H1 (cell line): ENCODE measurements at regions not wholly inside any gene's neighbourhood (a gene's known extent, or its start where the extent isn't known, plus 50 kb on each side); places are given as distances from the start of the nearest gene placed in this dataset.

Source experiments
- CREB1 ChIP-seq: IDR thresholded peaks from 2 replicates; pipeline ENCODE4 v1.6.1; 2012; ENCODE audit warnings: inconsistent platforms
- GABPA ChIP-seq: IDR thresholded peaks from 2 replicates; pipeline ENCODE4 v1.6.1; 2011; ENCODE audit warnings: mild to moderate bottlenecking, low read length, moderate library complexity, borderline replicate concordance; ENCODE audit not compliant: insufficient read depth
- KDM1A ChIP-seq: fragments of 200-600, 300-600 bp; sonication (generic); IDR thresholded peaks from 2 replicates; pipeline ENCODE4 v1.7.1; 2016; ENCODE audit warnings: mild to moderate bottlenecking, low read length, borderline replicate concordance
- POLR2AphosphoS5 ChIP-seq: IDR thresholded peaks from 2 replicates; pipeline ENCODE4 v1.6.1; 2011; ENCODE audit warnings: low read depth, low read length
- RBBP5 ChIP-seq: IDR thresholded peaks from 2 replicates; pipeline ENCODE4 v1.7.1; 2012; ENCODE audit warnings: low read depth, mild to moderate bottlenecking, inconsistent platforms, low read length, moderate library complexity, borderline replicate concordance
- SUZ12 ChIP-seq: fragments of 200-600 bp; sonication (generic); IDR thresholded peaks from 2 replicates; pipeline ENCODE4 v1.6.1; 2012; ENCODE audit warnings: mild to moderate bottlenecking, inconsistent platforms, low read length, moderate library complexity, mixed read lengths

DNA sequence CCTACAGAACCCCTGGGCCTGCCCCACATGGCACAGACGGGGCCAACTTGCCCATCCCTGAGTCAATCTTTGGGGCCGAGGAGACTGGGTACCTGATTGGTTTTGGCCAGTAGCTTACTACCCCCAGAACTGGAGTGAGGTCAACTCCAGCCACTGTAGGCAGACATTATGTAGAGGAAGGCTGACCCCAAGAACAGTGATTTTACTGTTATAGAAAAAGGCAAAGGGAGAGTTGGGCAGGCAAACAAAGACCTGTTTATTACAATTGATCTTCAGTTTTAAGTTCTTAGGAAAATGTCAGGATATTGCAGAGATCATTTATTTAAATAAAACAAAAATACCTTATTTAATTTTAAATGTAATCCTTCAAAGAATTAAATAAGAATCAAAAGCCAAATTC, 653.8 kb downstream of the NPHP4 start (continued):
- no peak for TF ChIP-seq GABPA
- no peak for TF ChIP-seq KDM1A
- no peak for TF ChIP-seq CREB1
- no peak for TF ChIP-seq POLR2AphosphoS5
- TF ChIP-seq RBBP5, result no peak
- no peak for TF ChIP-seq SUZ12
